ENCODE measurements at regions not wholly inside any gene's neighbourhood (a gene's known extent, or its start where the extent isn't known, plus 50 kb on each side); places are given as distances from the start of the nearest gene placed in this dataset.

DNA sequence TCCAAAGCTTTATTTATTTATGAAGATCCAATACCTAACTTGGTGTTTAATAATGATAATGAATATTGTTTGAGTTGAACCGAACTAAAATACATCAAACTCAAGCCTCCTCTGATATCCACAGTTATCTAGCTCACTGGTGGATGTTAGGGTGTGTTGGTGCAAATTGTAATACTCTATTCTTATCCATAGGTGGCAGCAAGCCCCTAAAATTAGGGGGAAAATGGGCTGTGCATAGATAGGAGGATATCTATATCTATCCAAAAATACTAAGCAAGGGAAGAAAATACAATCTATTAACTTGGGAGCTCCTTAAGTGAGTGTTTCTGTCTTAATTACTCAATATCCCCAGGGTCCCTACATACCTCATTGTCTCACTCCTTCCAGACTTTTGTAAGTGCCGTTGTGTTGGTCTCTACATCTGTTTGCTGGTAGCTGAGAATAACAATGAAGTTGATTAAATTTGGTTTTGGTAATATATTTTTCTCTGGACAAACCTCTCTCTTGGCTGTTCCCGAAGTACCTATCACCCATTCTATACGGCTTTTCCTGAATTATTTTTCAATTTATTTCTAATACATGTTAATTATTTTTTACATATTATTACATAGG lies 55.0 kb upstream of the VWDE start:
- TF ChIP-seq, protein P1, sequence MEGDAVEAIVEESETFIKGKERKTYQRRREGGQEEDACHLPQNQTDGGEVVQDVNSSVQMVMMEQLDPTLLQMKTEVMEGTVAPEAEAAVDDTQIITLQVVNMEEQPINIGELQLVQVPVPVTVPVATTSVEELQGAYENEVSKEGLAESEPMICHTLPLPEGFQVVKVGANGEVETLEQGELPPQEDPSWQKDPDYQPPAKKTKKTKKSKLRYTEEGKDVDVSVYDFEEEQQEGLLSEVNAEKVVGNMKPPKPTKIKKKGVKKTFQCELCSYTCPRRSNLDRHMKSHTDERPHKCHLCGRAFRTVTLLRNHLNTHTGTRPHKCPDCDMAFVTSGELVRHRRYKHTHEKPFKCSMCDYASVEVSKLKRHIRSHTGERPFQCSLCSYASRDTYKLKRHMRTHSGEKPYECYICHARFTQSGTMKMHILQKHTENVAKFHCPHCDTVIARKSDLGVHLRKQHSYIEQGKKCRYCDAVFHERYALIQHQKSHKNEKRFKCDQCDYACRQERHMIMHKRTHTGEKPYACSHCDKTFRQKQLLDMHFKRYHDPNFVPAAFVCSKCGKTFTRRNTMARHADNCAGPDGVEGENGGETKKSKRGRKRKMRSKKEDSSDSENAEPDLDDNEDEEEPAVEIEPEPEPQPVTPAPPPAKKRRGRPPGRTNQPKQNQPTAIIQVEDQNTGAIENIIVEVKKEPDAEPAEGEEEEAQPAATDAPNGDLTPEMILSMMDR (IDR thresholded peaks at IDR 0.05), result peak; percentile 39 to 62 (median 49)
- TF ChIP-seq POLR2A (IDR thresholded peaks at IDR 0.05) (no peak), EP300 (IDR thresholded peaks at IDR 0.05) (no peak)

Data from tibial nerve (tissue), 4 donors.